ENCODE measurements at regions not wholly inside any gene's neighbourhood (a gene's known extent, or its start where the extent isn't known, plus 50 kb on each side); places are given as distances from the start of the nearest gene placed in this dataset.

GRCh38 chr12:62044450-62045135 lies 215.6 kb upstream of the USP15 start:
- TF ChIP-seq CTCF (IDR thresholded peaks at IDR 0.05), result no peak
- TF ChIP-seq ZFX (IDR thresholded peaks at IDR 0.05; ENCODE audit: borderline replicate concordance), result no peak

All from 22Rv1 (cell line).